Parathyroid adenoma (tissue), 2 donors: ENCODE measurements at regions not wholly inside any gene's neighbourhood (a gene's known extent, or its start where the extent isn't known, plus 50 kb on each side); places are given as distances from the start of the nearest gene placed in this dataset.

Experiments
- H2AFZ ChIP-seq: fragments of 300-600 bp; sonication (generic); one replicate; pipeline ENCODE4 v1.7.0; 2017; ENCODE audit warnings: antibody characterized with exemption, mild to moderate bottlenecking
- H3K27ac ChIP-seq: fragments of 300-600 bp; sonication (generic); one replicate; pipeline ENCODE4 v1.7.0; 2017
- H3K27me3 ChIP-seq: fragments of 300-600 bp; sonication (generic); one replicate; pipeline ENCODE4 v1.7.0; 2017; ENCODE audit warnings: low read length; ENCODE audit not compliant: control insufficient read depth, insufficient read depth
- H3K36me3 ChIP-seq: fragments of 300-600 bp; sonication (generic); one replicate; pipeline ENCODE4 v1.7.0; 2017; ENCODE audit warnings: low read length; ENCODE audit not compliant: control insufficient read depth, insufficient read depth
- H3K4me1 ChIP-seq: fragments of 300-600 bp; sonication (generic); one replicate; pipeline ENCODE4 v1.7.0; 2017; ENCODE audit warnings: control low read depth
- H3K4me2 ChIP-seq: fragments of 300-600 bp; sonication (generic); one replicate; pipeline ENCODE4 v1.7.0; 2017; ENCODE audit warnings: low read length
- H3K4me3 ChIP-seq: fragments of 300-600 bp; sonication (generic); one replicate; pipeline ENCODE4 v1.7.0; 2017; ENCODE audit warnings: low read depth, low read length
- H3K79me2 ChIP-seq: fragments of 300-600 bp; sonication (generic); one replicate; pipeline ENCODE4 v1.7.0; 2017; ENCODE audit warnings: control low read depth
- H3K9ac ChIP-seq: fragments of 300-600 bp; sonication (generic); one replicate; pipeline ENCODE4 v1.7.0; 2017; ENCODE audit warnings: mild to moderate bottlenecking
- H3K9me3 ChIP-seq: fragments of 300-600 bp; sonication (generic); one replicate; pipeline ENCODE4 v1.7.0; 2017; ENCODE audit warnings: low read length; ENCODE audit not compliant: control insufficient read depth
- CTCF ChIP-seq: fragments of 300-600 bp; sonication (generic); IDR thresholded peaks from one replicate; pipeline ENCODE4 v1.7.0; 2017; ENCODE audit warnings: antibody characterized with exemption, mild to moderate bottlenecking
- donor health status: primary hyperparathyroidism.

GRCh38 chr10:65219444-65219843 is 1698.2 kb downstream of the REEP3 start:
- Histone ChIP-seq H3K9me3 (no peaks in the 10 kb centered on the region), H3K36me3 (no peaks in the 10 kb centered on the region), H3K79me2 (no peaks in the 10 kb centered on the region), H3K4me3 (no peak overlapping the region), H3K4me2 (no peak overlapping the region), H2AFZ (no peak overlapping the region), H3K27ac (no peak overlapping the region), H3K27me3 (no peaks in the 10 kb centered on the region), H3K9ac (no peak overlapping the region), H3K4me1 (no peaks in the 10 kb centered on the region)
- no peak for TF ChIP-seq CTCF

GRCh38 chr10:65231148-65231547 is 1694.7 kb upstream of the LRRTM3 start:
- no peak overlapping the region for H2AFZ ChIP-seq
- no peak overlapping the region for H3K9ac ChIP-seq
- no peaks in the 10 kb centered on the region for H3K9me3 ChIP-seq
- no peaks in the 10 kb centered on the region for H3K79me2 ChIP-seq
- H3K36me3 ChIP-seq, result no peaks in the 10 kb centered on the region
- no peak for TF ChIP-seq CTCF
- no peaks in the 10 kb centered on the region for H3K4me1 ChIP-seq
- no peak overlapping the region for H3K27ac ChIP-seq
- no peak overlapping the region for H3K4me3 ChIP-seq
- no peak overlapping the region for H3K4me2 ChIP-seq
- H3K27me3 ChIP-seq, result no peaks in the 10 kb centered on the region

- H2AFZ ChIP-seq, result no peak overlapping the region
- H3K36me3 ChIP-seq, result no peaks in the 10 kb centered on the region
- no peak overlapping the region for H3K9ac ChIP-seq
- H3K4me3 ChIP-seq, result no peak overlapping the region
- TF ChIP-seq CTCF, result no peak
- no peaks in the 10 kb centered on the region for H3K9me3 ChIP-seq
- no peak overlapping the region for H3K4me2 ChIP-seq
- no peak overlapping the region for H3K27ac ChIP-seq
- no peaks in the 10 kb centered on the region for H3K27me3 ChIP-seq
- no peaks in the 10 kb centered on the region for H3K4me1 ChIP-seq
- H3K79me2 ChIP-seq, result no peaks in the 10 kb centered on the region
These were observed 1691.6 kb upstream of the LRRTM3 start for GRCh38 chr10:65234261-65234660.

- H3K4me3 ChIP-seq, result no peak overlapping the region
- no peaks in the 10 kb centered on the region for H3K36me3 ChIP-seq
- no peaks in the 10 kb centered on the region for H3K9me3 ChIP-seq
- no peaks in the 10 kb centered on the region for H3K4me1 ChIP-seq
- no peak overlapping the region for H2AFZ ChIP-seq
- no peaks in the 10 kb centered on the region for H3K27me3 ChIP-seq
- no peak overlapping the region for H3K4me2 ChIP-seq
- no peak overlapping the region for H3K27ac ChIP-seq
- TF ChIP-seq CTCF, result no peak
- no peak overlapping the region for H3K9ac ChIP-seq
- no peaks in the 10 kb centered on the region for H3K79me2 ChIP-seq
These were observed 1690.6 kb upstream of the LRRTM3 start for GRCh38 chr10:65235266-65235665.

- H3K4me3 ChIP-seq, result no peak overlapping the region
- H3K9me3 ChIP-seq, result no peaks in the 10 kb centered on the region
- H3K36me3 ChIP-seq, result no peaks in the 10 kb centered on the region
- no peak overlapping the region for H3K9ac ChIP-seq
- no peak for TF ChIP-seq CTCF
- H3K27me3 ChIP-seq, result no peaks in the 10 kb centered on the region
- H3K27ac ChIP-seq, result no peak overlapping the region
- H2AFZ ChIP-seq, result no peak overlapping the region
- H3K4me2 ChIP-seq, result no peak overlapping the region
- no peaks in the 10 kb centered on the region for H3K79me2 ChIP-seq
- H3K4me1 ChIP-seq, result no peaks in the 10 kb centered on the region
These were observed 1690.0 kb upstream of the LRRTM3 start for GRCh38 chr10:65235846-65236245.
